ENCODE measurements at regions not wholly inside any gene's neighbourhood (a gene's known extent, or its start where the extent isn't known, plus 50 kb on each side); places are given as distances from the start of the nearest gene placed in this dataset.

DNA sequence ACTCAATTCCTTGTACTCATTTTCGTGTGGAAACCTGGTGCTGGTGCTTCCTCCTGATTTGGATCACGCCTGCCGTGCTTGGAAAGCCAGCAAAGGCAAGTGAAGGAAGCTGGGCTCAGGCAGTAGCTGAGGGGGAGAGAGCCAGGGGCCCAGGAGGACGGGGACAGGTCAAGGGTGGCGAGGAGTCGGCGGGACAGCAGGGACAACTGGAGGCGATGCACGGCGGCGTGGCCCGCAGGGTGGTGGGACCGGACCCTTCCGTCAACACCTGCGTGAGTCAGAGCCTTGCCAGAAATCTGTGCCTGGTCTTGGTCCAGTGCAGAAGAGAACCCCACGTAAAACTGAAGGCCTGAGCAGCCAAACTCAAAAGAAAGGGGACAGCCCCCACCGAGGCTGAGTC, 309.7 kb upstream of the SHH start:
- Histone ChIP-seq H3K4me1 (ENCODE audit: control insufficient read depth, insufficient read depth, low read length) (no peaks in the 10 kb centered on the region), H3K36me3 (ENCODE audit: control insufficient read depth, insufficient read depth, low read length) (no peaks in the 10 kb centered on the region), H3K4me3 (ENCODE audit: low read length) (no peak overlapping the region), H3K27ac (ENCODE audit: low read depth, low read length) (no peak overlapping the region), H3K27me3 (ENCODE audit: control insufficient read depth, insufficient read depth, low read length) (no peaks in the 10 kb centered on the region), H3K9ac (ENCODE audit: low read length) (no peak overlapping the region)

DNA sequence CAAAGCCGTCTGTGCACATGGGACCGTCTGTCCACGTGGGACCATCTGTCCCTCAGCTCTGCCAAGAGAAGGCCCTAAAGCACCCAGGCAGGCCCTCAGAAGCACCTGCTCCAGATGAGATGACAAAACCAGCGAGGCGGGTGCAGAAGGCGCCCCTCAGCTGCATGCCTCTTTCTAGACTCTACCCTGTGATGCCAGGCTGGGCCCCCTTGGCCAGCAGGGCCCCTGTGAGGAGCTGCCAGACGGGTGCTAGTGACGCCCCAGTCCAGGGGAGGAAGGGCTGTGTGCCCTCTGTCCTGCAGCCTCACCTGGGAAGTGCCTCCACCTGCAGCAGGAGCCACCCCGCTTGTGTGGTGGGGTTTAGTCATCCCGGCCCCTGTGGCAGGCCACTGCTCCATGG, 309.2 kb upstream of the SHH start:
- no peak overlapping the region for H3K4me3 ChIP-seq (ENCODE audit: low read length)
- no peak overlapping the region for H3K9ac ChIP-seq (ENCODE audit: low read length)
- no peaks in the 10 kb centered on the region for H3K4me1 ChIP-seq (ENCODE audit: control insufficient read depth, insufficient read depth, low read length)
- H3K27ac ChIP-seq (ENCODE audit: low read depth, low read length): no peak overlapping the region
- H3K36me3 ChIP-seq (ENCODE audit: control insufficient read depth, insufficient read depth, low read length): no peaks in the 10 kb centered on the region
- no peaks in the 10 kb centered on the region for H3K27me3 ChIP-seq (ENCODE audit: control insufficient read depth, insufficient read depth, low read length)

DNA sequence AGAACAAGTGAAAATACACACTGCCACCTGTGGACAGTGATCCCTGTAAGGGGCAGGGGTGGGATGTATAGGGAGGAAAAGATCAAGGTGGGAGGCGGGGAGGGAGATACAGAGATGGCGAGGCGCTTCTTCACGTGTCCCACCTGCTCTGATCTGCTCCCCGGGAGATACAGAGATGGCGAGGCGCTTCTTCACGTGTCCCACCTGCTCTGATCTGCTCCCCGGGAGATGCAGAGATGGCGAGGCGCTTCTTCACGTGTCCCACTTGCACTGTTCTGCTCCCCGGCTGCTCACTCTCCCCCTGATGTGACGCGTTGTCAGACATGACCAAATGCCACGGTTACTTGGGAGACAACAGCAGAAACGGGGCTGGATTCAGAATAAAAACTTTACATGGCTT, 308.3 kb upstream of the SHH start:
- no peaks in the 10 kb centered on the region for H3K4me1 ChIP-seq (ENCODE audit: control insufficient read depth, insufficient read depth, low read length)
- H3K27ac ChIP-seq (ENCODE audit: low read depth, low read length): no peak overlapping the region
- H3K36me3 ChIP-seq (ENCODE audit: control insufficient read depth, insufficient read depth, low read length): no peaks in the 10 kb centered on the region
- no peak overlapping the region for H3K4me3 ChIP-seq (ENCODE audit: low read length)
- no peak overlapping the region for H3K9ac ChIP-seq (ENCODE audit: low read length)
- H3K27me3 ChIP-seq (ENCODE audit: control insufficient read depth, insufficient read depth, low read length): no peaks in the 10 kb centered on the region

- H3K9ac ChIP-seq (ENCODE audit: low read length): no peak overlapping the region
- H3K36me3 ChIP-seq (ENCODE audit: control insufficient read depth, insufficient read depth, low read length): no peaks in the 10 kb centered on the region
- no peak overlapping the region for H3K27ac ChIP-seq (ENCODE audit: low read depth, low read length)
- H3K4me1 ChIP-seq (ENCODE audit: control insufficient read depth, insufficient read depth, low read length): no peaks in the 10 kb centered on the region
- no peak overlapping the region for H3K4me3 ChIP-seq (ENCODE audit: low read length)
- H3K27me3 ChIP-seq (ENCODE audit: control insufficient read depth, insufficient read depth, low read length): no peaks in the 10 kb centered on the region
Observed at GRCh38 chr7:156119771-156120170, 307.5 kb upstream of the SHH start.

- Histone ChIP-seq H3K36me3 (ENCODE audit: control insufficient read depth, insufficient read depth, low read length) (no peaks in the 10 kb centered on the region), H3K4me1 (ENCODE audit: control insufficient read depth, insufficient read depth, low read length) (no peaks in the 10 kb centered on the region), H3K27me3 (ENCODE audit: control insufficient read depth, insufficient read depth, low read length) (no peaks in the 10 kb centered on the region), H3K9ac (ENCODE audit: low read length) (no peak overlapping the region), H3K4me3 (ENCODE audit: low read length) (no peak overlapping the region), H3K27ac (ENCODE audit: low read depth, low read length) (no peak overlapping the region)
Observed at GRCh38 chr7:156118248-156118645, 306.0 kb upstream of the SHH start.

DNA sequence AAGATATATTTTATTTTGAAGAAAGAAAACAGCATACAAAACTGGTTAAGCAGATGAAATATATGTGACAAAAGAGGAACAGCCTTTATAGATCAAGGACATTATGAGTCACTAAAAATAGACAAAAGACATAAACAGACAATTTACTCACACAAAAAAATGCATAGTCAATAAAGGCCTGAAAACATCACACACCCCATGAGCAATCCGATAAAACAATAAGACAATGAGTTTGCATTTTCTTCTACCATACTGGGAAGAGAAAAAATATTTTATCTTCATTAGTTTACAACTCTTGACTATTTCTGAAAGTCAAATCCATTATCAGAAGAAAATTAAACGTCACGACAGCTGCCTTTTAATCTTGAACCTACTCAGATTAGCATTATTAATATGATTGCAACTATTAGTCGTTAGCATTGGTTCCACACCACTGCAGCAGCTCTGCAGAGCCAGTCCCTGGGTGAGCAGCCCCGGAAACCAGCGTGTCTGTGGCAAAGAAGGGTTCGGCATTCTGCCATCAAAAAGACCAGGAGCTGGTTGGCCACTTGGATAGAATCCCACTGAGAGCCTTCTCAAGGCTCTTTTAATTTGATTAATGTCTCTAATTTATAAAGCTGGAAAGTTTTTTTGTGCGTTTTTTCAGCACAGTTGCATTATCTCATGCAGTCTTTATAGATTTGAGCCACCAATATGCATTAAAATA, 305.4 kb upstream of the SHH start:
- H3K36me3 ChIP-seq (ENCODE audit: control insufficient read depth, insufficient read depth, low read length): no peaks in the 10 kb centered on the region
- H3K27ac ChIP-seq (ENCODE audit: low read depth, low read length): no peak overlapping the region
- H3K9ac ChIP-seq (ENCODE audit: low read length): no peak overlapping the region
- H3K4me3 ChIP-seq (ENCODE audit: low read length): no peak overlapping the region
- H3K27me3 ChIP-seq (ENCODE audit: control insufficient read depth, insufficient read depth, low read length): no peaks in the 10 kb centered on the region
- no peaks in the 10 kb centered on the region for H3K4me1 ChIP-seq (ENCODE audit: control insufficient read depth, insufficient read depth, low read length)

GRCh38 chr7:156116514-156117215, 304.4 kb upstream of the SHH start:
- no peaks in the 10 kb centered on the region for H3K27me3 ChIP-seq (ENCODE audit: control insufficient read depth, insufficient read depth, low read length)
- H3K4me1 ChIP-seq (ENCODE audit: control insufficient read depth, insufficient read depth, low read length): no peaks in the 10 kb centered on the region
- no peak overlapping the region for H3K27ac ChIP-seq (ENCODE audit: low read depth, low read length)
- no peak overlapping the region for H3K4me3 ChIP-seq (ENCODE audit: low read length)
- H3K36me3 ChIP-seq (ENCODE audit: control insufficient read depth, insufficient read depth, low read length): no peaks in the 10 kb centered on the region
- no peak overlapping the region for H3K9ac ChIP-seq (ENCODE audit: low read length)

GRCh38 chr7:156115582-156115981, 303.3 kb upstream of the SHH start:
- Histone ChIP-seq H3K4me3 (ENCODE audit: low read length) (no peak overlapping the region), H3K4me1 (ENCODE audit: control insufficient read depth, insufficient read depth, low read length) (no peaks in the 10 kb centered on the region), H3K27me3 (ENCODE audit: control insufficient read depth, insufficient read depth, low read length) (no peaks in the 10 kb centered on the region), H3K36me3 (ENCODE audit: control insufficient read depth, insufficient read depth, low read length) (no peaks in the 10 kb centered on the region), H3K27ac (ENCODE audit: low read depth, low read length) (no peak overlapping the region), H3K9ac (ENCODE audit: low read length) (no peak overlapping the region)

DNA sequence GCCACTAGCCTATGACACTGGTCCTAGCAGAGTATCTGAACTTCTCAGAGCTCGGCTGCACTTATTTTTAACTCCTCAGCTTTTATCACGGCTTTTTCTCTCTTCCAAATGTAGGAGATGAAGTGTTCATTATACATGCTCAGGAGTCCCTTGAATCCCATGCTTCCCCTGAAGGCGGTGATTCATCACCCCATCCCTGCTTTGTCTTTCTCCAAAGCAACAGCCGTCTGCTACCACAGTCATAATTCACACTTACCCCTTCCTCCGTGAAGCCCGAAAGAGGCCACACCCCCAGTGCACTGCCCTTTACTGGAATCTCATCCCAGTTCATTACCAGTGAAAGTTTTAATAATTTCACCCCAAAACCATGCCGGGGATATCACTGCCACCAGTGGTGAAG, 301.5 kb upstream of the SHH start:
- no peaks in the 10 kb centered on the region for H3K36me3 ChIP-seq (ENCODE audit: control insufficient read depth, insufficient read depth, low read length)
- no peaks in the 10 kb centered on the region for H3K4me1 ChIP-seq (ENCODE audit: control insufficient read depth, insufficient read depth, low read length)
- no peaks in the 10 kb centered on the region for H3K27me3 ChIP-seq (ENCODE audit: control insufficient read depth, insufficient read depth, low read length)
- no peak overlapping the region for H3K9ac ChIP-seq (ENCODE audit: low read length)
- no peak overlapping the region for H3K27ac ChIP-seq (ENCODE audit: low read depth, low read length)
- H3K4me3 ChIP-seq (ENCODE audit: low read length): no peak overlapping the region

DNA sequence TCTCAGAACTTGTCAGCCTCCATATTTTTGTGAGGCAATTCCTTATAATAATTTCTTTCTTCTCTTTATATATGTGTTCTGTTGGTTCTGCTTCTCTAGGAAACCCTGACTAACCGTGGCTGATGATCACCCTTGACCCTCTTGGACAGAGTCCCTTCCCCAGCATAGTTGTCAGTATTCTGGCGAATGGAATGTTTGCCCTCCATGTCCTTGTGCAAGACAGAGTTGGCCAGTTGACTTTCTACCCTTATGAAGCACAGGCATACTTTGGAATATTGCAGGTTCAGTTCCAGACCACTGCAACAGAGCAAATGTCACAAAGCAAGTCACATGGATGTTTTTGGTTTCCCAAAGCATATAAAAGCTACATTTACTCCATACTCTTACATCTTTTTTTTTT, 297.7 kb upstream of the SHH start:
- Histone ChIP-seq H3K4me1 (ENCODE audit: control insufficient read depth, insufficient read depth, low read length) (no peaks in the 10 kb centered on the region), H3K9ac (ENCODE audit: low read length) (no peak overlapping the region), H3K36me3 (ENCODE audit: control insufficient read depth, insufficient read depth, low read length) (no peaks in the 10 kb centered on the region), H3K27ac (ENCODE audit: low read depth, low read length) (no peak overlapping the region), H3K4me3 (ENCODE audit: low read length) (no peak overlapping the region), H3K27me3 (ENCODE audit: control insufficient read depth, insufficient read depth, low read length) (no peaks in the 10 kb centered on the region)

DNA sequence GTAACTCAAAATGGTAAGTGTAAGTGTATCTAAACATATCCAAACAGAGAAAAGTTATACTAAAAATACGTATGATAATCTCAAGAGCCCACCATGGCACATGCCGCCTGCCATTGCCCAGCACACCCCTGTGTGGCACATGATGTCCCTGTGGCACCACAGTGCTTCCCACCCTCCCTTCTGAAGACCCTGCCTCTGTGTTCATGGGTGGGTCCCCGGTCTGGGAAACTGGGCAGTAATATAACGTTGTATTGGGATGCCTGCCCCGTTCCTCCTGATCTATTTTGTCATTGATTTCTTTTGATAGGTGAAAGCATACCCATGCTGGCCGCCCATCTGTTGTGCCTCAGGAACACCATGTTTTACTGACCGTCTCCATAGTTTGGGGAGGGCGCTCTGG, 296.8 kb upstream of the SHH start:
- Histone ChIP-seq H3K4me1 (ENCODE audit: control insufficient read depth, insufficient read depth, low read length) (no peaks in the 10 kb centered on the region), H3K36me3 (ENCODE audit: control insufficient read depth, insufficient read depth, low read length) (no peaks in the 10 kb centered on the region), H3K27me3 (ENCODE audit: control insufficient read depth, insufficient read depth, low read length) (no peaks in the 10 kb centered on the region), H3K4me3 (ENCODE audit: low read length) (no peak overlapping the region), H3K9ac (ENCODE audit: low read length) (no peak overlapping the region), H3K27ac (ENCODE audit: low read depth, low read length) (no peak overlapping the region)

GRCh38 chr7:156107957-156108356, 295.7 kb upstream of the SHH start:
- H3K4me3 ChIP-seq (ENCODE audit: low read length): no peak overlapping the region
- no peak overlapping the region for H3K27ac ChIP-seq (ENCODE audit: low read depth, low read length)
- no peaks in the 10 kb centered on the region for H3K4me1 ChIP-seq (ENCODE audit: control insufficient read depth, insufficient read depth, low read length)
- no peak overlapping the region for H3K9ac ChIP-seq (ENCODE audit: low read length)
- H3K36me3 ChIP-seq (ENCODE audit: control insufficient read depth, insufficient read depth, low read length): no peaks in the 10 kb centered on the region
- H3K27me3 ChIP-seq (ENCODE audit: control insufficient read depth, insufficient read depth, low read length): no peaks in the 10 kb centered on the region

DNA sequence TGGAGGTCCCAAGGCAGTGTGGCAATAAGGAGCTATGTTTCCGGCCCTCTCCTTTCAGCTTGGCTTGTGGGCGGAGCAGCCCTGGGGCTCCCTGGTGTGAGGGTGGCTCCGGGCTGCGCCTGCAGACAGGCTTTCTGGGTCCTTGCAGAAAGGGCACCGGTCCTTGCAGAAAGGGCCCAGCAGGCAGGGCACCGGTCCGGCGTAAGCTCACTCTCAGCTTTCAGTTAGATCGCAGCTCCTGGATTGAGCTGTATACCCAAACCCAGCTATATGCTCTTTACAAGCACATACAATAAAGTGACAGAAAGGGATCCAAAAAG, 293.8 kb upstream of the SHH start:
- Histone ChIP-seq H3K36me3 (ENCODE audit: control insufficient read depth, insufficient read depth, low read length) (no peaks in the 10 kb centered on the region), H3K27ac (ENCODE audit: low read depth, low read length) (no peak overlapping the region), H3K9ac (ENCODE audit: low read length) (no peak overlapping the region), H3K4me1 (ENCODE audit: control insufficient read depth, insufficient read depth, low read length) (no peaks in the 10 kb centered on the region), H3K4me3 (ENCODE audit: low read length) (no peak overlapping the region), H3K27me3 (ENCODE audit: control insufficient read depth, insufficient read depth, low read length) (no peaks in the 10 kb centered on the region)

Data from rectal smooth muscle tissue (tissue), 1 donor.